Heart left ventricle (tissue), 16 donors: ENCODE measurements at regions not wholly inside any gene's neighbourhood (a gene's known extent, or its start where the extent isn't known, plus 50 kb on each side); places are given as distances from the start of the nearest gene placed in this dataset.

ENCODE experiments used
- ATAC-seq, 4 donors: fragments of 200-7000 bp; cut with Tn5 transposase; one replicate each; pipeline ENCODE4 v1.9.1; 2020 to 2022; ENCODE audit warnings: moderate library complexity in 4 of 4, mild to moderate bottlenecking in 3 of 4, moderate number of reproducible peaks in 1 of 4
- DNase-seq, 5 donors: peaks; one replicate each; pipeline ENCODE4 v3.0.0-alpha.2; 2020
- H3K27ac ChIP-seq, 12 donors: fragments of 200-600 bp; sonication (generic) in 4 of 12; one replicate each; pipeline versions ENCODE4 v1.5.0 to v1.8.0; 2016 to 2022; ENCODE audit warnings: mild to moderate bottlenecking in 2 of 12
- H3K27me3 ChIP-seq, 9 donors: fragments of 200-600 bp; sonication (generic) in 2 of 9; one replicate each; pipeline versions ENCODE4 v1.5.1 to v1.8.0; 2016 to 2022; ENCODE audit warnings: mild to moderate bottlenecking in 3 of 9
- H3K36me3 ChIP-seq, 9 donors: fragments of 200-600 bp; sonication (generic) in 2 of 9; one replicate each; pipeline versions ENCODE4 v1.5.0 to v1.8.0; 2018 to 2022; ENCODE audit warnings: mild to moderate bottlenecking in 2 of 9
- H3K4me1 ChIP-seq, 12 donors: fragments of 200-600 bp; sonication (generic) in 4 of 12; one replicate each; pipeline versions ENCODE4 v1.5.0 to v1.8.0; 2016 to 2022; ENCODE audit warnings: mild to moderate bottlenecking in 3 of 12
- H3K4me3 ChIP-seq, 12 donors: fragments of 200-600 bp; sonication (generic) in 4 of 12; one replicate each; pipeline versions ENCODE4 v1.5.0 to v1.8.0; 2017 to 2022; ENCODE audit warnings: mild to moderate bottlenecking in 9 of 12, moderate library complexity in 4 of 12
- H3K9me3 ChIP-seq, 12 donors: fragments of 200-600 bp; sonication (generic) in 4 of 12; one replicate each; pipeline versions ENCODE4 v1.5.0 to v1.8.0; 2016 to 2022; ENCODE audit warnings: mild to moderate bottlenecking in 1 of 12
- POLR2A ChIP-seq, 2 donors: fragments of 450-650 bp; IDR thresholded peaks; one replicate each; pipeline ENCODE4 v1.6.1; 2017; ENCODE audit warnings: antibody characterized with exemption in 2 of 2, mild to moderate bottlenecking in 2 of 2, moderate library complexity in 2 of 2
- WGBS, 4 donors: extraction: QIAGEN DNeasy Blood & Tissue Kit in 2 of 4; methylation state at CpG; one replicate each; pipeline versions ENCODE4 v1.1.5 to v1.1.7; 2013 to 2018; 5-methylcytosine and 5-hydroxymethylcytosine counted together
- intact Hi-C, 10 donors: fragments of 100-400 bp; cut with DNase I; formaldehyde crosslinking; loops; one replicate each; pipeline versions ENCODE4 v1.11.1 to v1.14.2; 2022
- TF ChIP-seq, protein P1 (sequence below), 12 donors: fragments of 200-600 bp; sonication (generic) in 4 of 12; IDR thresholded peaks; one replicate each; pipeline versions ENCODE4 v1.5.0 to v1.8.0; 2018 to 2022; ENCODE audit warnings: antibody characterized with exemption in 12 of 12, mild to moderate bottlenecking in 5 of 12
- donor health status: ischemic (EF 13 %, LVEDD 7.1; RV severe dilation, severe dysfunction).
- donor health status: healthy with polysubstance abuse.
- donor health status: DM: no; HTN: yes; CAD: no.
- donor health status: DM: no; HTN: no; CAD: no.
- donor health status: ischemic (EF 25% LVEDD 6.9; RV normal size, moderate dysfunction).
- donor health status: ischemic (EF 25% LVEDD 5.7; RV mildly dilated, moderate dysfunction).
- donor health status: healthy.
- donor health status: DM: yes; HTN: yes; CAD: no.
- donor health status: ischemic (EF 35%, LVEDD 5.7; RV mildly dilated, moderate dysfunction).
- donor health status: nonischemic (EF 11% LVEDD 7.7; RV severe dilation, severe dysfunction).
- donor health status: DM: yes; HTN: yes; CAD: no.
- donor health status: PGD.
- donor health status: ischemic (EF 29% LVEDD 5.4; RV normal size, mild dysfunction).
- donor health status: nonischemic (EF 23%, LVEDD 6.1; RV moderate dilation, normal function).

DNA sequence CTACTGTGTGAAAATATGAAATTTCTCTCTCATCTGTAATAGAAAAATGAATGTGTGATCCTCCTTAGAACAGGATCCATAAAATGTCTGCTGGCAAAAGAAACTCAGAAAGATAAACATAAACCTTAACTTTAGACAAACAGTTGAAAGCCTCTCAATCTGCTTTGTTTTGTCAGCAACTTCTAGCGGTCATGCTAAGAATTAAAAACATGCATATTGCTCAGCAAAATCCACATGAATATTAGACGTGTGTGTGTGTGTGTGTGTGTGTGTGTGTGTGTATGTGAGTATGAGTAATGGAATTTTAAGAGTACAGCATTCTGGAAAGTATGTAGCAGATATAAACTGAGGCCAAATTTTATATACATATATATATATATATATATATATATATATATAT is 1779.2 kb upstream of the MIR17HG start:
- H3K4me1 ChIP-seq: no peaks in the 10 kb centered on the region
- no peak for TF ChIP-seq POLR2A (IDR thresholded peaks at IDR 0.05)
- TF ChIP-seq, protein P1, sequence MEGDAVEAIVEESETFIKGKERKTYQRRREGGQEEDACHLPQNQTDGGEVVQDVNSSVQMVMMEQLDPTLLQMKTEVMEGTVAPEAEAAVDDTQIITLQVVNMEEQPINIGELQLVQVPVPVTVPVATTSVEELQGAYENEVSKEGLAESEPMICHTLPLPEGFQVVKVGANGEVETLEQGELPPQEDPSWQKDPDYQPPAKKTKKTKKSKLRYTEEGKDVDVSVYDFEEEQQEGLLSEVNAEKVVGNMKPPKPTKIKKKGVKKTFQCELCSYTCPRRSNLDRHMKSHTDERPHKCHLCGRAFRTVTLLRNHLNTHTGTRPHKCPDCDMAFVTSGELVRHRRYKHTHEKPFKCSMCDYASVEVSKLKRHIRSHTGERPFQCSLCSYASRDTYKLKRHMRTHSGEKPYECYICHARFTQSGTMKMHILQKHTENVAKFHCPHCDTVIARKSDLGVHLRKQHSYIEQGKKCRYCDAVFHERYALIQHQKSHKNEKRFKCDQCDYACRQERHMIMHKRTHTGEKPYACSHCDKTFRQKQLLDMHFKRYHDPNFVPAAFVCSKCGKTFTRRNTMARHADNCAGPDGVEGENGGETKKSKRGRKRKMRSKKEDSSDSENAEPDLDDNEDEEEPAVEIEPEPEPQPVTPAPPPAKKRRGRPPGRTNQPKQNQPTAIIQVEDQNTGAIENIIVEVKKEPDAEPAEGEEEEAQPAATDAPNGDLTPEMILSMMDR (IDR thresholded peaks at IDR 0.05): no peak
- H3K27ac ChIP-seq: no peak overlapping the region
- intact Hi-C loops: no loop called here
- peaks cover 0 to 16% (median 0%) of the 10 kb centered on the region in 12 donors for H3K9me3 ChIP-seq
- H3K36me3 ChIP-seq: no peaks in the 10 kb centered on the region
- H3K27me3 ChIP-seq: no peaks in the 10 kb centered on the region
- 70 to 92% (median 83%) methylated on average over 2 of the region's 2 CpGs for WGBS, 4 donors
- ATAC-seq (no peak), DNase-seq (no peak)
- no peak overlapping the region for H3K4me3 ChIP-seq

DNA sequence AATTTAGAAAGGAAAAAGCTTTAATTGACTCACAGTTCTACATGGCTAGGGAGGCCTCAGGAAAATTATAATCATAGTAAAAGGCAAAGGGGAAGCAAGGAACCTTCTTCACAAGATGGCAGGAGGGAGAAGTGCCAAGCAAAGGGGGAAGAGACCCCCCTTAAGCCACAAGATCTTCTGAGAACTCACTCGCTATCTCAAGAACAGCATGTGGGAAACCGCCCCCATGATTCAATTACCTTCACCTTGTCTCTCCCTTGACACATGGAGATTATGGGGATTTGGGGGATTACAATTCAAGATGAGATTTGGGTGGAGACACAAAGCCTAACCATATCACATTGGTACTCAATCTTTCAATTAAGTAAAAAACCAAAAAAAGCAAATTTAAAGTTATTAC is 1778.7 kb upstream of the MIR17HG start:
- WGBS, 4 donors: 72 to 87% (median 84%) methylated on average over 2 of the region's 2 CpGs
- Histone ChIP-seq H3K27me3 (no peaks in the 10 kb centered on the region), H3K36me3 (no peaks in the 10 kb centered on the region), H3K4me1 (no peaks in the 10 kb centered on the region), H3K4me3 (no peak overlapping the region), H3K9me3 (peaks cover 0 to 16% (median 0%) of the 10 kb centered on the region in 12 donors), H3K27ac (no peak overlapping the region)
- DNase-seq (no peak), ATAC-seq (no peak)
- intact Hi-C loops: no loop called here
- no peak for TF ChIP-seq POLR2A (IDR thresholded peaks at IDR 0.05)
- TF ChIP-seq, protein P1 (IDR thresholded peaks at IDR 0.05): no peak

DNA sequence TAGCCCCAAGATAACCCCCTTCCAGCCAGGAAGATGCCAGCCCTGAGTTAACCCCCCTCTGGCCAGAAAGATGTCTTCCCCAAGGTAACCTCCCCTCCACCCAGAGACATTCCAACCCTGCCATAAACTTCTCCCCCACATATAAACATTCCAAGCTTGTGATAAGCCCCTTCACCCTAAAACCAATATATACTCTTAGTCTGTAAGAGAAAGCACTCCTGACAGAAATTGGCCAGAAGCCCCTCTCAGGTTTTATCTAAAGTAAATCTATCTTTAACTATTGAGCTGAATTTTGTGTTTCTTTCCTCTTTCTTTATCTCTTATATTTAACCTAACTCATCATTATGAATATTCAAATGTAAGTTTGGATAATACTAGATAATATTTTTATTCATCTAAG is 1775.8 kb upstream of the MIR17HG start:
- Histone ChIP-seq H3K36me3 (no peaks in the 10 kb centered on the region), H3K9me3 (peaks cover 0 to 21% (median 0%) of the 10 kb centered on the region in 12 donors), H3K27ac (no peak overlapping the region), H3K4me1 (no peaks in the 10 kb centered on the region), H3K4me3 (no peak overlapping the region), H3K27me3 (no peaks in the 10 kb centered on the region)
- DNase-seq (no peak), ATAC-seq (no peak)
- TF ChIP-seq POLR2A (IDR thresholded peaks at IDR 0.05): no peak
- TF ChIP-seq, protein P1 (IDR thresholded peaks at IDR 0.05): no peak
- intact Hi-C loops: no loop called here

DNA sequence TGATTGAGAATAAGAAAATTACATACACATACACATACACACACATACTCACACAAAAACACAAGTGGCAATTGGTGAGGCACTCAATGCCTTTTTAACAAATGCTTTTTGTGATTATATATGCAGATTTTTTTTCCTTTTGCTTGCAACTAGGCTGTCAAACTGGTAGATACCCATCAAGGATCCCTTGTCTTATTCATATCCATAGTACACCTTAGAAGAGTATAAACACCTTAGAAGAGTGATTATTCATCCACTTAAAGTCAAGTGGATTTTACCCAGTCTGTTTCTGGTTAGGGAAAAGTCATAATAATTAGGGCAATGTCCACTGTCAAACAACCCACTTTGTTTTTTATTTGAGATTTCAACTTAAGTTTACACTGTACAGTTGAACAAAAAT is 1773.4 kb upstream of the MIR17HG start:
- ATAC-seq: no peak
- H3K27ac ChIP-seq: no peak overlapping the region
- H3K4me1 ChIP-seq: no peaks in the 10 kb centered on the region
- peaks cover 0 to 21% (median 0%) of the 10 kb centered on the region in 12 donors for H3K9me3 ChIP-seq
- no peaks in the 10 kb centered on the region for H3K27me3 ChIP-seq
- intact Hi-C loops: no loop called here
- no peak overlapping the region for H3K4me3 ChIP-seq
- TF ChIP-seq POLR2A (IDR thresholded peaks at IDR 0.05): no peak
- TF ChIP-seq, protein P1 (IDR thresholded peaks at IDR 0.05): no peak
- no peak for DNase-seq
- no peaks in the 10 kb centered on the region for H3K36me3 ChIP-seq
